ENCODE measurements at regions not wholly inside any gene's neighbourhood (a gene's known extent, or its start where the extent isn't known, plus 50 kb on each side); places are given as distances from the start of the nearest gene placed in this dataset.

- Histone ChIP-seq H3K4me1 (ENCODE audit: control insufficient read depth, insufficient read depth, low read length) (no peaks in the 10 kb centered on the region), H3K27me3 (replicated peaks in 1 of 2; ENCODE audit: control insufficient read depth in 2 of 2, insufficient read depth in 2 of 2, low read length in 1 of 2) (no peaks in the 10 kb centered on the region), H3K79me2 (ENCODE audit: control insufficient read depth, insufficient read depth, low read length) (no peaks in the 10 kb centered on the region), H2AFZ (ENCODE audit: control insufficient read depth, low read depth, low read length) (no peak overlapping the region), H3K36me3 (ENCODE audit: control insufficient read depth in 2 of 2, insufficient read depth in 2 of 2, low read length in 1 of 2) (no peaks in the 10 kb centered on the region), H3K9ac (ENCODE audit: control insufficient read depth, insufficient read depth, low read length) (no peak overlapping the region), H3K27ac (ENCODE audit: control insufficient read depth, insufficient read depth) (no peak overlapping the region), H4K20me1 (ENCODE audit: control insufficient read depth, insufficient read depth) (no peaks in the 10 kb centered on the region), H3K4me2 (ENCODE audit: control insufficient read depth, insufficient read depth) (no peak overlapping the region), H3K4me3 (no peak overlapping the region), H3K9me3 (replicated peaks; ENCODE audit: control insufficient read depth, insufficient read depth, low read length) (no peaks in the 10 kb centered on the region)
- no peak for FAIRE-seq
- WGBS (ENCODE audit: insufficient coverage, insufficient replicate concordance, low lambda C conversion rate, missing lambda C conversion rate), result 0% methylated on average over 1 of the region's 1 CpG
- no peak for DNase-seq (ENCODE audit: low read depth, low spot score)
- POLR2A ChIA-PET, result no interaction called here
- ATAC-seq, result no peak
- CTCF ChIA-PET, result no interaction called here
- SMC1A ChIA-PET (ENCODE audit: uncharacterized antibody, unreplicated experiment), result interaction anchor here (0.7 kb wide), 1 partner anchor 14 kb away, joined by 3 read pairs; no protein-coding TSS in a partner anchor
- RAD21 ChIA-PET (ENCODE audit: unreplicated experiment), result no interaction called here
- BruUV-seq (replicated peaks), result no TSS peak
- in situ Hi-C loops (cut with MboI) (no loop called here), intact Hi-C loops (cut with micrococcal nuclease; ENCODE audit: unreplicated experiment) (no loop called here)
- TF ChIP-seq CTCF (IDR thresholded peaks at IDR 0.05 in 2 of 3, conservative IDR thresholded peaks at IDR 0.05 in 1 of 3; ENCODE audit: control insufficient read depth in 2 of 3, extremely low read depth in 1 of 3, insufficient read depth in 1 of 3, low read depth in 3 of 3, low read length in 3 of 3) (no peak), CHD4 (IDR thresholded peaks at IDR 0.05) (no peak), SRF (IDR thresholded peaks at IDR 0.05; ENCODE audit: low read depth in 2 of 2, low read length in 2 of 2) (no peak), SPI1 (IDR thresholded peaks at IDR 0.05; ENCODE audit: borderline replicate concordance, insufficient read depth, low read depth, low read length) (no peak), SREBF1 (IDR thresholded peaks at IDR 0.05; ENCODE audit: low read length) (no peak), RFX5 (IDR thresholded peaks at IDR 0.05; ENCODE audit: low read depth, low read length) (no peak), PML (IDR thresholded peaks at IDR 0.05; ENCODE audit: low read length) (no peak), CHD1 (IDR thresholded peaks at IDR 0.05; ENCODE audit: low read depth, low read length) (no peak), USF1 (IDR thresholded peaks at IDR 0.05; ENCODE audit: borderline replicate concordance, extremely low read length, insufficient read depth, low read depth, low read length) (no peak)
- TF ChIP-seq, protein P1, sequence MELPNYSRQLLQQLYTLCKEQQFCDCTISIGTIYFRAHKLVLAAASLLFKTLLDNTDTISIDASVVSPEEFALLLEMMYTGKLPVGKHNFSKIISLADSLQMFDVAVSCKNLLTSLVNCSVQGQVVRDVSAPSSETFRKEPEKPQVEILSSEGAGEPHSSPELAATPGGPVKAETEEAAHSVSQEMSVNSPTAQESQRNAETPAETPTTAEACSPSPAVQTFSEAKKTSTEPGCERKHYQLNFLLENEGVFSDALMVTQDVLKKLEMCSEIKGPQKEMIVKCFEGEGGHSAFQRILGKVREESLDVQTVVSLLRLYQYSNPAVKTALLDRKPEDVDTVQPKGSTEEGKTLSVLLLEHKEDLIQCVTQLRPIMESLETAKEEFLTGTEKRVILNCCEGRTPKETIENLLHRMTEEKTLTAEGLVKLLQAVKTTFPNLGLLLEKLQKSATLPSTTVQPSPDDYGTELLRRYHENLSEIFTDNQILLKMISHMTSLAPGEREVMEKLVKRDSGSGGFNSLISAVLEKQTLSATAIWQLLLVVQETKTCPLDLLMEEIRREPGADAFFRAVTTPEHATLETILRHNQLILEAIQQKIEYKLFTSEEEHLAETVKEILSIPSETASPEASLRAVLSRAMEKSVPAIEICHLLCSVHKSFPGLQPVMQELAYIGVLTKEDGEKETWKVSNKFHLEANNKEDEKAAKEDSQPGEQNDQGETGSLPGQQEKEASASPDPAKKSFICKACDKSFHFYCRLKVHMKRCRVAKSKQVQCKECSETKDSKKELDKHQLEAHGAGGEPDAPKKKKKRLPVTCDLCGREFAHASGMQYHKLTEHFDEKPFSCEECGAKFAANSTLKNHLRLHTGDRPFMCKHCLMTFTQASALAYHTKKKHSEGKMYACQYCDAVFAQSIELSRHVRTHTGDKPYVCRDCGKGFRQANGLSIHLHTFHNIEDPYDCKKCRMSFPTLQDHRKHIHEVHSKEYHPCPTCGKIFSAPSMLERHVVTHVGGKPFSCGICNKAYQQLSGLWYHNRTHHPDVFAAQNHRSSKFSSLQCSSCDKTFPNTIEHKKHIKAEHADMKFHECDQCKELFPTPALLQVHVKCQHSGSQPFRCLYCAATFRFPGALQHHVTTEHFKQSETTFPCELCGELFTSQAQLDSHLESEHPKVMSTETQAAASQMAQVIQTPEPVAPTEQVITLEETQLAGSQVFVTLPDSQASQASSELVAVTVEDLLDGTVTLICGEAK (IDR thresholded peaks at IDR 0.05; ENCODE audit: borderline replicate concordance), result no peak
- TF ChIP-seq, protein P2, sequence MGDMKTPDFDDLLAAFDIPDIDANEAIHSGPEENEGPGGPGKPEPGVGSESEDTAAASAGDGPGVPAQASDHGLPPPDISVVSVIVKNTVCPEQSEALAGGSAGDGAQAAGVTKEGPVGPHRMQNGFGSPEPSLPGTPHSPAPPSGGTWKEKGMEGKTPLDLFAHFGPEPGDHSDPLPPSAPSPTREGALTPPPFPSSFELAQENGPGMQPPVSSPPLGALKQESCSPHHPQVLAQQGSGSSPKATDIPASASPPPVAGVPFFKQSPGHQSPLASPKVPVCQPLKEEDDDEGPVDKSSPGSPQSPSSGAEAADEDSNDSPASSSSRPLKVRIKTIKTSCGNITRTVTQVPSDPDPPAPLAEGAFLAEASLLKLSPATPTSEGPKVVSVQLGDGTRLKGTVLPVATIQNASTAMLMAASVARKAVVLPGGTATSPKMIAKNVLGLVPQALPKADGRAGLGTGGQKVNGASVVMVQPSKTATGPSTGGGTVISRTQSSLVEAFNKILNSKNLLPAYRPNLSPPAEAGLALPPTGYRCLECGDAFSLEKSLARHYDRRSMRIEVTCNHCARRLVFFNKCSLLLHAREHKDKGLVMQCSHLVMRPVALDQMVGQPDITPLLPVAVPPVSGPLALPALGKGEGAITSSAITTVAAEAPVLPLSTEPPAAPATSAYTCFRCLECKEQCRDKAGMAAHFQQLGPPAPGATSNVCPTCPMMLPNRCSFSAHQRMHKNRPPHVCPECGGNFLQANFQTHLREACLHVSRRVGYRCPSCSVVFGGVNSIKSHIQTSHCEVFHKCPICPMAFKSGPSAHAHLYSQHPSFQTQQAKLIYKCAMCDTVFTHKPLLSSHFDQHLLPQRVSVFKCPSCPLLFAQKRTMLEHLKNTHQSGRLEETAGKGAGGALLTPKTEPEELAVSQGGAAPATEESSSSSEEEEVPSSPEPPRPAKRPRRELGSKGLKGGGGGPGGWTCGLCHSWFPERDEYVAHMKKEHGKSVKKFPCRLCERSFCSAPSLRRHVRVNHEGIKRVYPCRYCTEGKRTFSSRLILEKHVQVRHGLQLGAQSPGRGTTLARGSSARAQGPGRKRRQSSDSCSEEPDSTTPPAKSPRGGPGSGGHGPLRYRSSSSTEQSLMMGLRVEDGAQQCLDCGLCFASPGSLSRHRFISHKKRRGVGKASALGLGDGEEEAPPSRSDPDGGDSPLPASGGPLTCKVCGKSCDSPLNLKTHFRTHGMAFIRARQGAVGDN (IDR thresholded peaks at IDR 0.05), result no peak
Observed at GRCh38 chr3:109548192-109548938, 211.0 kb upstream of the DPPA4 start.

All from GM12878 (cell line).